ENCODE measurements at regions not wholly inside any gene's neighbourhood (a gene's known extent, or its start where the extent isn't known, plus 50 kb on each side); places are given as distances from the start of the nearest gene placed in this dataset.
"Not testable (repeated sequence)": the region's sequence is repeated elsewhere in the genome, so short reads cannot be mapped to it uniquely, and the experiment has no call there.

- no peak for DNase-seq
Measured at GRCh38 chr5:126098330-126099017, 324.7 kb upstream of the GRAMD2B start.

- DNase-seq: no peak
Measured at GRCh38 chr5:126099077-126099476, 324.1 kb upstream of the GRAMD2B start.

DNA sequence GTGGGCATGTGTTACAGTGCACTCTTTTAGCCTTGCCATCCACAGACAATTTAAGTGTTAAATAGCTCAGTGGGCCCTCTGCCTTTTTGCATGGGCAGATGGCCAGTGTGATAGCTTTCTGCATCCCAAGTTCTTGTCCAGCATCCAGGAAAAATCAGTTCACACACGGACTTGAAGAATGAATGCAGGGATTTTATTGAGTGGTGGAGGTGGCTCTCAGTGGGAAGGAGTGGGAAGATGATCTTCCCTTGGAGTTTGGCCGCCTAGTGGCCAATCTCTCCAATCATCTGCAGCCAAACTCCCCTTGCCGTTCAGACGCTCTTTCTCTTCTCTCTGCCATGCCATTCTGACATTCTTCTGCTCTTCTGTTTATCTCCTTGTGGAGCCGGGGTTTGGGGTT lies 322.4 kb upstream of the GRAMD2B start:
- no peak for DNase-seq

DNA sequence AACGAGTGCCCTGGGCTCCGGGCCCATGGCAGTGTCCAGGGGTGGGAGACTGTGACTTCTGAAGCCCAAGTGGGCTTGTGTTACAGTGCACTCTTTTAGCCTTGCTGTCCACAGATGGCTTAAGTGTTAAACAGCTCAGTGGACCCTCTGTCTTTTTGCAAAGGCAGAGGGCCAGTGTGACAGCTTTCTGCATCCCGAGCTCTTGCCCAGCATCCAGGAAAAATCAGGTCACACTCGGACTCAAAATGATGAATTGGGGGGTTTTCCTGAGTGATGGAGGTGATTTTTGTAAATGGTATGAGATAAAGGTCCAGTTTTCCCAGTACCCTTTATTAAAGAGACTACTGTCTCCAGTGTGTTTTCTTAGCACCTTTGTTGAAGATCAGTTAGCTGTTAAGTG lies 321.3 kb upstream of the GRAMD2B start:
- DNase-seq: no peak

GRCh38 chr5:126103050-126103449 lies 320.2 kb upstream of the GRAMD2B start:
- DNase-seq: no peak

DNA sequence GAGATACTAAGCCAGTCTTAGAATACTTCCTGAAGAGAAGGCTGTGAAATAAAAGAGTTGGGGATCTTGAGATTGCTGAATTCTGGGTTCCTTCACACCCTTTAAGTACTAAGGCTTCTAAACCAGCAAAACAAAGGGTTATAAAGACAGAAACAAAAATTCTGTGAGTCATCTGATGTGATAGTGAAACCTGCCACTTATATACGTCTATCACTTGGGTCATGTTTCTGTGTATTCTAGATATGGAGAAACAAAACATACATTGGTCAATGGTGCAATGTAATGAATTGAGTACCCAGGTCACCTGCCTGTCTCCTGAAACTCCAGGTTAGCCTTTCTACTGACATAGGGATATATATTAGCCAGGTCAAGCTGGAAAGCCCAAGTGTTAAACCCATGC lies 319.3 kb upstream of the GRAMD2B start:
- no peak for DNase-seq

DNA sequence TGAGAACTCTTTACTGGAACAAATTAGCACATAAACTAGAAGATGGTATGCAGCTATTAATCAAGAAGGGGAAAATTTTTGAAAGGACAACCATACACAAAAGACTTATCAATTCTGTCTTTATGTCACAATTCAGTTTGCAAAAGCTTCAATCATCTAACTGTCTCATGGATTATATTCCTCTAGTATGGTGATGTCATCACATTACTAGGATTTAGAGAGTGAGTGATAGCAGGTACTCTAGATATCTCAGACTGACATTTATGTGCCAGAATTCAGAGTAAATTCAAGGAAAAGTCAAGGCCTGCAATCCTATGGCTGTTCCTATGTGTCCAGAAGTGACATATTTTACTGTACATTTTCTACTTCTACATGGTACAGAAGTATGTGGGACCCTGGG lies 318.9 kb upstream of the GRAMD2B start:
- no peak for DNase-seq

DNA sequence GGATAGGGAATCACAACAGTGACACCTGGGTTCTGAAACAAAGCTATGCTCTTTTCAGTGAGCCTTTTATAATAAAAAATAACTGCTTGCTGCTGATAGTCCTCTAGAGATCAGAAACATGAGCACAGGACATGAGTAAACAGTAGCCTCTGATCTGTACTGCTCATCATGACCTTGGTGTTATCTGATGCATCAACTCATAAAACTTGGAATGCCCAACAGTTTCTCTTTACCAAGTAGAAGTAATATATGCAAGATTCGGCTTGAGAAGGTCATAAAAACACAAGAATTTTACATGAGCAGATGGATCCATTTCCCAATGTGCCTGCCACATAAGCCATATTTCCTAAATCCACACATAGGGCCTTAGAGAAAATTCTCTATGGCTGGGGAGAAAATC lies 318.3 kb upstream of the GRAMD2B start:
- no peak for DNase-seq

- DNase-seq: no peak
Measured at GRCh38 chr5:126106029-126106428, 317.2 kb upstream of the GRAMD2B start.

- no peak for DNase-seq
Measured at GRCh38 chr5:126107381-126107780, 315.8 kb upstream of the GRAMD2B start.

DNA sequence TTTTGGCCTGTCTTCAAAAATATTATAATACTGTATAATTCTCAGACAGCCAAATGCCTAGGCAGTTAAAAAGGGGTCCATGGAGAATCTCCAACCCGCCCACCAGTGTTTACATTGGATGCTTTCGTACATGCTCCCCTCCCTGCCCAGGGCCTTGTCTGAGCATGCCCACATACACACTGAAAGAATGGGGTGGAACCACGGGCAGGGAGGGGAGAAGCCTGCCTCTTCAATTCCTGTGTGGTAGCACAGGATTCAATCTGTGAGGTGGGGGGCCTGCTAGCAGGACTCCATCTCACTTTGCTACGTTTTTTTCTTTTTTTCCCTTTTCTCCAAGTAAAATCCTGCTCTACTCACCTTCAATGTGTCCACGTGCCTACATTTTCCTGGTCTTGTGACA lies 314.7 kb upstream of the GRAMD2B start:
- DNase-seq: no peak

DNA sequence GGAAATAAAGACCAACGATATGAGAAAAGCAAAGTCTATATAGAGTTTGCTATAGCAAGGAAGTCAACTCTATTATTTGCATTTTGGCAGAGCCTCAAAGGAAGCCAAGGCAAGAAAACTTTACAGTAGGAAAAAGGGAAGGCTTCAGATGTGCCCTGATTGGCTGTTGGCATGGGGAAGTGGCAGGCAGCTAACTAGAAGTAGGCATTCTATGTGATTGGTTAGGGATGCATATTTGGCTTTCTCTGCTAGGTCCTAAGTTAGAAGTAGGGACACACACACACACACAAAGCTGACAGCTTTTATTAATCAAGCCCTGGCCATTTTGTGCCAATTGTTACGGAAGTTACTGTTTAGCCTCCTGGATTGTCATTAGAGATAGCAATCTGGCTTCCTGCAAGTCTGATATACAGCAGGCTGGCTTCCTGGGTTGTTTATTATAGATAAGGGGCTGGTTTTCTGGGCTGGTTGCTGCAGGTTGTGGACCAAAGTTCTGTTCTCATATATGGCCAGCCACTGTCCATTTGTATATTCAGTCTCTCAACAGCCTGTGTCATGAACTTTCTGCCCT lies 308.1 kb upstream of the GRAMD2B start:
- no peak for DNase-seq

DNA sequence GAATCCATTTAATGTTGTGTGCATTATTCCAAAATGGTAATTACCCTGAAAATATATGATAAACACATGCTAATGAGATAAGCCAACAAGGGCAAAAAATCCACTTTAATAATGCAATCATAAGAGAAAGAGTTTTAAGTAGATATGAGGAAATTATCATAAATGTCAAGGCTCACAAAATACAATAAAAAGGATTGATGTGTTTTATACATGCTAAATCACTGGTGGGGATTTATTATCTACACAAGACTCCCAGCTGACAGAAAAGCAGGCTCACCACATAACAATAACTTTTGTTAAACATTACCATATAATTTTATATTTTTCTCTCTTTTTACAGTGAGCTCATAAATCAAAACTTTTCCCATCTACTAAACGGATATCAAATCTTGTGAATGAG lies 306.2 kb upstream of the GRAMD2B start:
- DNase-seq: no peak

DNA sequence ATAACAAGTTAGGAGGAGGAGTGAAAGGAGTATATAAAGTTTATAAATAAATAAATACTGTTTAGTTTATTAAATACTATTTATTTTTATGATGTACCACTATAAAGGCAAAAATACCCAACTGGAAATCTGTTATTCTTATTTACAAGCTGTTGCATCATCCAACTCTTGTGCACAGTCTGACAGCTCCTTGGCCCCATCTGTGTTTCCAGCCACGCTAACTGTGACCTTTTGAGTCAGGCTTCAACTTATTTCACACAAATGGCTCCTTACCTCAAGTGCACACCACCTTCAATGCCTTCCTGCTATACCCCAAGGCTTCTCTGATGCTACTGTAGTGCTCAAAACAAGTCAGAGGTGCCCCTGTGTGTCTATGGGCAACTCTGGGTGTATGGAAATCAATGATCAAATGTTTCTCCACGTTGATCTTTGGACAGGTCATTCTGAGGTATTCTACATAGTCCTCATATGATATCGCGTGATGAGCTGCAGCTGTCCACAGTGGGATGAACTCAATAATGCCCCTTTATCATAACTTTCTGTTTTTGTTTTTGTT lies 303.2 kb upstream of the GRAMD2B start:
- no peak for DNase-seq

- DNase-seq: no peak
Measured at GRCh38 chr5:126120939-126121338, 302.3 kb upstream of the GRAMD2B start.

- DNase-seq: no peak
Measured at GRCh38 chr5:126122942-126123341, 300.3 kb upstream of the GRAMD2B start.

GRCh38 chr5:126124706-126125345 lies 298.4 kb upstream of the GRAMD2B start:
- DNase-seq: no peak

DNA sequence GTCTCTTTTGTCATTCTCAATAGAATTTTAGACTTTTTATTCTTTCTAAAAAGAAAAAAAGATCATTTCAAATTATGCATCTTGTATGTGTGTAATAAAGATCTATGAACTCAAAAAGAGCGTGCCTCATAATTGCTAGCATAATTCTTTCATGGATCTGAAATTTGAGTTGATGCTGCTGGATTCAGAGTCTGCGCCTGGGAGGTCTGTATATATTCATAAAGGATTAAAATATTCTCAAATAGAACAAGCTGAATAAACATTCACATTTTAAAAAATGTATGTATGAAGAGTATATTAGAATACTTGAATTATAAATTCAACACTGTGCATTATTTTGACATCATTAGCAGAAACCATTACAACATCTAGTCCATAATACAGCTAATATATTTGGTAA lies 297.8 kb upstream of the GRAMD2B start:
- DNase-seq: no peak

DNA sequence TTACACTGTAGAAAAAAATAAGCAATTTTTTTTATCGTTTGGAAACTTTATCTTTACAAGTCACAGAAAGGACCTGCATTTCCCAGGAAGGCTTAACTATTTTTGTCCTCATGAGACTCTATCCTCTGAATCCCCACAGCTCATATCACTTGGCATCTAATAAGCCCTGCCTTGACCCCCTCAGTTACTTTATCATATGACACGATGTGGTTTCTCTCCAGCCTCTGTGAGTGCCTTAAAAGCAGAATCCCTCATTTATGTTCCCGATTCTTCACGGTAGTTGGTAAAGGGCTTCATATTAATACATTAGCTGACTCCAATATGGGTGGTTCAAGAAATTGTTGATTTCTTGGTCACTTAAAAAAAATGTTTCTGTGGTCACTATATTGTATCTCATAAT lies 296.6 kb upstream of the GRAMD2B start:
- DNase-seq: no peak

DNA sequence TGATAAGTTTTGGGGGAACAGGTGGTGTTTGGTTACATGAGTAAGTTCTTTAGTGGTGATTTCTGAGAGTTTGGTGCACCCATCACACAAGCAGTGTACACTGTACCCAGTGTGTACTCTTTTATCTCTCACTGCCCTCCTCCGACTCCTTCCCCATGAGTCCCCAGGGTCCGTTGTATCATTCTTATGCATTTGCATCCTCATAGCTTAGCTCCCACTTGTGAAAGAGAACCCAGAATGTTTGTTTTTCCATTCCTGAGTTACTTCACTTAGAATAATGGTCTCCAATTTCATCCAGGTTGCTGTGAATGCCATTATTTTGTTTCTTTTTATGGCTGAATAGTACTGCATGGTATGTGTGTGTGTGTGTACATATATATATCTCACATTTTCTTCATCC lies 295.8 kb upstream of the GRAMD2B start:
- not testable (repeated sequence) for DNase-seq

DNA sequence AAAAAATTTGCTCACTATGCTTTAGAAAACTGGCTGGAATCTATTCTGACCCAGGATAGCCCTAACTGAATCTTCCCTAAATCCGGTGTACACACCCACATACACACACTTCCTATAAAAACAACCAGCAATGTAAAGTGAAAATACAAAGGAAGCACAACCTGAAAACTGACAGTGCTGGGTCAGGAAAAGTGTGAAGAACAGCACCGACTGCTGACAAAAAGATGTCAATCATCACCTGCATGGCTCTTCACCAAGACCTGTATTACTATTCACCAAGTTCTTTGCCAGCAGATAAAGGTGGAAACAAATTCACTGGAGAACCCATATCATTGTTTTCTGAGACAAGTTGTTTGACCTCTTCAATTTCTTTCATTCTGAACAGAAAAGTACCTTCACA lies 293.8 kb upstream of the GRAMD2B start:
- no peak for DNase-seq

- DNase-seq: no peak
Measured at GRCh38 chr5:126133424-126133823, 289.8 kb upstream of the GRAMD2B start.

- DNase-seq: no peak
Measured at GRCh38 chr5:126137891-126138280, 285.3 kb upstream of the GRAMD2B start.

GRCh38 chr5:126138281-126138931 lies 284.8 kb upstream of the GRAMD2B start:
- DNase-seq: no peak

All from activated CD4-positive, CD25-positive, alpha-beta regulatory T cell treated with anti-CD3 and anti-CD28 coated beads, Interleukin-2, amount 50 U/mL, for 72 hours (primary cell).